ENCODE measurements at regions not wholly inside any gene's neighbourhood (a gene's known extent, or its start where the extent isn't known, plus 50 kb on each side); places are given as distances from the start of the nearest gene placed in this dataset.
A peak's percentile ranks its signal among the peaks of the same experiment; 100 is the strongest.

DNA sequence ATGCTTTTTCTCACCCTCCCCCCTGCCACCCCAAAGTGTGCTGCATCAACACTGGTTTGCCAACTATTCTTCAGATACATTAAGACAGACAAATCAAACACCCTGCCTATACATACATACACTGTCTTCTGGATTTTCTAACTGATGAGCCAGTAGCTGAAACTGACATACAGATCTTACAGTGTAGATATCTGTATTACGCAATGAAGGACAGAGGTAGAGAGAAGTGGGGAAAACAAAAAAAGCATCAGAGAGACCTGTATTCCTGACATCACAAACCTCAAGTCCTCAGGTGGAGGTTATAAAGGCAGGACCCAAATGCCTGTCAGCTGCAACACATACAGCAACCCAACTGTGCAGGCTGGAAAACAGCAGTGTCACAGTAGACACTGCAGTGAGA lies 535.4 kb downstream of the HACE1 start (continued):
- TF ChIP-seq, protein P1, sequence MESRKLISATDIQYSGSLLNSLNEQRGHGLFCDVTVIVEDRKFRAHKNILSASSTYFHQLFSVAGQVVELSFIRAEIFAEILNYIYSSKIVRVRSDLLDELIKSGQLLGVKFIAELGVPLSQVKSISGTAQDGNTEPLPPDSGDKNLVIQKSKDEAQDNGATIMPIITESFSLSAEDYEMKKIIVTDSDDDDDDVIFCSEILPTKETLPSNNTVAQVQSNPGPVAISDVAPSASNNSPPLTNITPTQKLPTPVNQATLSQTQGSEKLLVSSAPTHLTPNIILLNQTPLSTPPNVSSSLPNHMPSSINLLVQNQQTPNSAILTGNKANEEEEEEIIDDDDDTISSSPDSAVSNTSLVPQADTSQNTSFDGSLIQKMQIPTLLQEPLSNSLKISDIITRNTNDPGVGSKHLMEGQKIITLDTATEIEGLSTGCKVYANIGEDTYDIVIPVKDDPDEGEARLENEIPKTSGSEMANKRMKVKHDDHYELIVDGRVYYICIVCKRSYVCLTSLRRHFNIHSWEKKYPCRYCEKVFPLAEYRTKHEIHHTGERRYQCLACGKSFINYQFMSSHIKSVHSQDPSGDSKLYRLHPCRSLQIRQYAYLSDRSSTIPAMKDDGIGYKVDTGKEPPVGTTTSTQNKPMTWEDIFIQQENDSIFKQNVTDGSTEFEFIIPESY (IDR thresholded peaks at IDR 0.05; ENCODE audit: borderline replicate concordance, low read depth): no peak
- TF ChIP-seq, protein P2, sequence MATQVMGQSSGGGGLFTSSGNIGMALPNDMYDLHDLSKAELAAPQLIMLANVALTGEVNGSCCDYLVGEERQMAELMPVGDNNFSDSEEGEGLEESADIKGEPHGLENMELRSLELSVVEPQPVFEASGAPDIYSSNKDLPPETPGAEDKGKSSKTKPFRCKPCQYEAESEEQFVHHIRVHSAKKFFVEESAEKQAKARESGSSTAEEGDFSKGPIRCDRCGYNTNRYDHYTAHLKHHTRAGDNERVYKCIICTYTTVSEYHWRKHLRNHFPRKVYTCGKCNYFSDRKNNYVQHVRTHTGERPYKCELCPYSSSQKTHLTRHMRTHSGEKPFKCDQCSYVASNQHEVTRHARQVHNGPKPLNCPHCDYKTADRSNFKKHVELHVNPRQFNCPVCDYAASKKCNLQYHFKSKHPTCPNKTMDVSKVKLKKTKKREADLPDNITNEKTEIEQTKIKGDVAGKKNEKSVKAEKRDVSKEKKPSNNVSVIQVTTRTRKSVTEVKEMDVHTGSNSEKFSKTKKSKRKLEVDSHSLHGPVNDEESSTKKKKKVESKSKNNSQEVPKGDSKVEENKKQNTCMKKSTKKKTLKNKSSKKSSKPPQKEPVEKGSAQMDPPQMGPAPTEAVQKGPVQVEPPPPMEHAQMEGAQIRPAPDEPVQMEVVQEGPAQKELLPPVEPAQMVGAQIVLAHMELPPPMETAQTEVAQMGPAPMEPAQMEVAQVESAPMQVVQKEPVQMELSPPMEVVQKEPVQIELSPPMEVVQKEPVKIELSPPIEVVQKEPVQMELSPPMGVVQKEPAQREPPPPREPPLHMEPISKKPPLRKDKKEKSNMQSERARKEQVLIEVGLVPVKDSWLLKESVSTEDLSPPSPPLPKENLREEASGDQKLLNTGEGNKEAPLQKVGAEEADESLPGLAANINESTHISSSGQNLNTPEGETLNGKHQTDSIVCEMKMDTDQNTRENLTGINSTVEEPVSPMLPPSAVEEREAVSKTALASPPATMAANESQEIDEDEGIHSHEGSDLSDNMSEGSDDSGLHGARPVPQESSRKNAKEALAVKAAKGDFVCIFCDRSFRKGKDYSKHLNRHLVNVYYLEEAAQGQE (IDR thresholded peaks at IDR 0.05; ENCODE audit: low read depth, low read length): no peak

DNA sequence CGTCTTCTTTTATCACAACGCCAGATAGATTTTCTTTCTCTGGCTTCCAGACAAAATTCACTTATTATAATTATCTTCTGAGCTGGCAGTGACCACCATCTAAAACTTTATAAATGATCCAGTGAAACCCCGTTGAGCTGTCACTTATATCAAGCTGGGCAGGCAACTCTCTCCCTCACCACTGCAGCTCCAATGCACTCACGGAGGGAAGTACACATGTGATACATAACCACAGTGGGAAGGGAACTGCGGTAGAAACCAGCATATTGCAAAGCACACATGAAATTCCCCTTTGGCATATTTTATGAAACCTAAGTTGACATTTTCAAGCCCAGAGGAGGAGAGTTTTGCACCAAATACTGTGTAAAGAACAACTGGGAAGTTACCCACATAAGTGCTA lies 536.9 kb downstream of the HACE1 start:
- Histone ChIP-seq H3K4me1 (ENCODE audit: control insufficient read depth in 1 of 2, insufficient read depth in 2 of 2, low read depth in 1 of 2, low read length in 1 of 2) (peaks cover 0 to 7% of the 10 kb centered on the region in 2 experiments; a peak in 2 of 4 replicates), H3K27ac (ENCODE audit: low read depth in 2 of 2, low read length in 1 of 2) (no peak overlapping the region), H3F3A (replicated peaks; ENCODE audit: insufficient read depth) (no peaks in the 10 kb centered on the region), H3K4me2 (no peak overlapping the region), H3K36me3 (replicated peaks in 1 of 2; ENCODE audit: control insufficient read depth in 1 of 2, insufficient read depth in 2 of 2, low read length in 1 of 2) (no peaks in the 10 kb centered on the region), H3K9me2 (no peaks in the 10 kb centered on the region), H3K4me3 (ENCODE audit: low read depth in 2 of 2, low read length in 1 of 2) (no peak overlapping the region), H3K9me3 (no peaks in the 10 kb centered on the region), H2AFZ (ENCODE audit: low read depth) (no peak overlapping the region), H4K20me1 (ENCODE audit: insufficient read depth) (no peaks in the 10 kb centered on the region), H3K27me3 (ENCODE audit: insufficient read depth) (no peaks in the 10 kb centered on the region), H3K79me2 (ENCODE audit: insufficient read depth) (no peaks in the 10 kb centered on the region), H3K9ac (no peak overlapping the region)
- ChIA-PET POLR2A (no interaction called here), CTCF (interaction anchor here (0.9 to 1.2 kb wide), 4 partner anchors 11 to 99 kb away, joined by 3 to 4 read pairs (median 3); no protein-coding TSS in a partner anchor)
- TF ChIP-seq TCF12 (IDR thresholded peaks at IDR 0.05) (no peak), FOSL2 (IDR thresholded peaks at IDR 0.05; ENCODE audit: borderline replicate concordance, low read depth) (no peak), TAF1 (IDR thresholded peaks at IDR 0.05; ENCODE audit: borderline replicate concordance, low read depth, low read length) (no peak), GABPA (IDR thresholded peaks at IDR 0.05; ENCODE audit: low read depth) (no peak), RAD21 (IDR thresholded peaks at IDR 0.05; ENCODE audit: low read length) (no peak), RFX5 (IDR thresholded peaks at IDR 0.05; ENCODE audit: low read length) (no peak), FOXM1 (IDR thresholded peaks at IDR 0.05; ENCODE audit: low read depth) (no peak), JUND (IDR thresholded peaks at IDR 0.05) (no peak), SIN3A (IDR thresholded peaks at IDR 0.05; ENCODE audit: borderline replicate concordance, low read depth, low read length) (no peak), NFIC (IDR thresholded peaks at IDR 0.05; ENCODE audit: borderline replicate concordance) (no peak), EP300 (IDR thresholded peaks at IDR 0.05; ENCODE audit: borderline replicate concordance in 1 of 2, low read depth in 1 of 2, low read length in 1 of 2) (no peak), SMC3 (IDR thresholded peaks at IDR 0.05; ENCODE audit: low read depth, low read length) (no peak), MXI1 (IDR thresholded peaks at IDR 0.05; ENCODE audit: low read depth, low read length) (no peak), EZH2phosphoT487 (IDR thresholded peaks at IDR 0.05; ENCODE audit: borderline replicate concordance, low read depth) (no peak), RXRA (IDR thresholded peaks at IDR 0.05; ENCODE audit: borderline replicate concordance, low read depth) (no peak)
- TF ChIP-seq, protein P3, sequence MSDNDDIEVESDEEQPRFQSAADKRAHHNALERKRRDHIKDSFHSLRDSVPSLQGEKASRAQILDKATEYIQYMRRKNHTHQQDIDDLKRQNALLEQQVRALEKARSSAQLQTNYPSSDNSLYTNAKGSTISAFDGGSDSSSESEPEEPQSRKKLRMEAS (IDR thresholded peaks at IDR 0.05; ENCODE audit: low read depth): no peak
- TF ChIP-seq, protein P4, sequence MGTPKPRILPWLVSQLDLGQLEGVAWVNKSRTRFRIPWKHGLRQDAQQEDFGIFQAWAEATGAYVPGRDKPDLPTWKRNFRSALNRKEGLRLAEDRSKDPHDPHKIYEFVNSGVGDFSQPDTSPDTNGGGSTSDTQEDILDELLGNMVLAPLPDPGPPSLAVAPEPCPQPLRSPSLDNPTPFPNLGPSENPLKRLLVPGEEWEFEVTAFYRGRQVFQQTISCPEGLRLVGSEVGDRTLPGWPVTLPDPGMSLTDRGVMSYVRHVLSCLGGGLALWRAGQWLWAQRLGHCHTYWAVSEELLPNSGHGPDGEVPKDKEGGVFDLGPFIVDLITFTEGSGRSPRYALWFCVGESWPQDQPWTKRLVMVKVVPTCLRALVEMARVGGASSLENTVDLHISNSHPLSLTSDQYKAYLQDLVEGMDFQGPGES (IDR thresholded peaks at IDR 0.05; ENCODE audit: low read depth, low read length): no peak
- TF ChIP-seq, protein P1 (IDR thresholded peaks at IDR 0.05; ENCODE audit: borderline replicate concordance, low read depth): no peak
- 33% methylated on average over 5 of the region's 5 CpGs for WGBS (ENCODE audit: low lambda C conversion rate)
- DNase-seq: peak; percentile 14
